ENCODE measurements at regions not wholly inside any gene's neighbourhood (a gene's known extent, or its start where the extent isn't known, plus 50 kb on each side); places are given as distances from the start of the nearest gene placed in this dataset.
"Not testable (repeated sequence)": the region's sequence is repeated elsewhere in the genome, so short reads cannot be mapped to it uniquely, and the experiment has no call there.

GRCh38 chr2:144812288-144812687 lies 292.4 kb upstream of the ZEB2 start:
- DNase-seq (no peak), ATAC-seq (no peak)
- no peaks in the 10 kb centered on the region for H3K27me3 Mint-ChIP-seq (ENCODE audit: low read depth)
- no peak overlapping the region for H3K4me3 Mint-ChIP-seq
- H3K4me1 Mint-ChIP-seq (ENCODE audit: low read depth), result no peaks in the 10 kb centered on the region
- H3K9me3 Mint-ChIP-seq, result no peaks in the 10 kb centered on the region
- no peaks in the 10 kb centered on the region for H3K36me3 Mint-ChIP-seq (ENCODE audit: insufficient read depth)

GRCh38 chr2:144801766-144802165 lies 281.8 kb upstream of the ZEB2 start:
- no peaks in the 10 kb centered on the region for H3K36me3 Mint-ChIP-seq (ENCODE audit: insufficient read depth)
- no peaks in the 10 kb centered on the region for H3K9me3 Mint-ChIP-seq
- H3K4me3 Mint-ChIP-seq, result no peak overlapping the region
- DNase-seq (no peak), ATAC-seq (no peak)
- H3K4me1 Mint-ChIP-seq (ENCODE audit: low read depth), result no peaks in the 10 kb centered on the region
- no peaks in the 10 kb centered on the region for H3K27me3 Mint-ChIP-seq (ENCODE audit: low read depth)

GRCh38 chr2:144801325-144801724 lies 281.4 kb upstream of the ZEB2 start:
- no peaks in the 10 kb centered on the region for H3K4me1 Mint-ChIP-seq (ENCODE audit: low read depth)
- no peaks in the 10 kb centered on the region for H3K36me3 Mint-ChIP-seq (ENCODE audit: insufficient read depth)
- no peak overlapping the region for H3K4me3 Mint-ChIP-seq

GRCh38 chr2:144798989-144799388 lies 279.1 kb upstream of the ZEB2 start:
- Mint-ChIP-seq H3K27me3 (ENCODE audit: low read depth) (no peaks in the 10 kb centered on the region), H3K36me3 (ENCODE audit: insufficient read depth) (no peaks in the 10 kb centered on the region), H3K4me3 (no peak overlapping the region), H3K4me1 (ENCODE audit: low read depth) (no peaks in the 10 kb centered on the region), H3K9me3 (no peaks in the 10 kb centered on the region)
- no peak for ATAC-seq
- no peak for DNase-seq

More at GRCh38 chr2:144801325-144801724, 281.4 kb upstream of the ZEB2 start:
- no peak for DNase-seq
- no peaks in the 10 kb centered on the region for H3K27me3 Mint-ChIP-seq (ENCODE audit: low read depth)
- ATAC-seq, result no peak
- no peaks in the 10 kb centered on the region for H3K9me3 Mint-ChIP-seq

GRCh38 chr2:144798034-144798433 lies 278.1 kb upstream of the ZEB2 start:
- H3K4me1 Mint-ChIP-seq (ENCODE audit: low read depth), result no peaks in the 10 kb centered on the region
- DNase-seq (no peak), ATAC-seq (no peak)
- H3K36me3 Mint-ChIP-seq (ENCODE audit: insufficient read depth), result no peaks in the 10 kb centered on the region
- H3K27me3 Mint-ChIP-seq (ENCODE audit: low read depth), result no peaks in the 10 kb centered on the region
- H3K4me3 Mint-ChIP-seq, result no peak overlapping the region
- no peaks in the 10 kb centered on the region for H3K9me3 Mint-ChIP-seq

- DNase-seq (no peak), ATAC-seq (no peak)
- H3K4me3 Mint-ChIP-seq, result no peak overlapping the region
- no peaks in the 10 kb centered on the region for H3K4me1 Mint-ChIP-seq (ENCODE audit: low read depth)
- H3K36me3 Mint-ChIP-seq (ENCODE audit: insufficient read depth), result no peaks in the 10 kb centered on the region
- no peaks in the 10 kb centered on the region for H3K9me3 Mint-ChIP-seq
- H3K27me3 Mint-ChIP-seq (ENCODE audit: low read depth), result no peaks in the 10 kb centered on the region
Observed at GRCh38 chr2:144796936-144797335, 277.0 kb upstream of the ZEB2 start.

- ATAC-seq (no peak), DNase-seq (no peak)
- H3K9me3 Mint-ChIP-seq, result no peaks in the 10 kb centered on the region
- no peak overlapping the region for H3K4me3 Mint-ChIP-seq
- no peaks in the 10 kb centered on the region for H3K4me1 Mint-ChIP-seq (ENCODE audit: low read depth)
- no peaks in the 10 kb centered on the region for H3K27me3 Mint-ChIP-seq (ENCODE audit: low read depth)
- H3K36me3 Mint-ChIP-seq (ENCODE audit: insufficient read depth), result no peaks in the 10 kb centered on the region
Observed at GRCh38 chr2:144796164-144796563, 276.2 kb upstream of the ZEB2 start.

GRCh38 chr2:144785253-144785652 lies 265.3 kb upstream of the ZEB2 start:
- Mint-ChIP-seq H3K4me3 (no peak overlapping the region), H3K27me3 (ENCODE audit: low read depth) (peaks cover 11% of the 10 kb centered on the region)

GRCh38 chr2:144780983-144781382 lies 261.1 kb upstream of the ZEB2 start:
- peaks cover 5% of the 10 kb centered on the region for H3K27me3 Mint-ChIP-seq (ENCODE audit: low read depth)
- no peaks in the 10 kb centered on the region for H3K9me3 Mint-ChIP-seq
- no peaks in the 10 kb centered on the region for H3K4me1 Mint-ChIP-seq (ENCODE audit: low read depth)
- no peak for ATAC-seq
- no peak overlapping the region for H3K4me3 Mint-ChIP-seq
- H3K36me3 Mint-ChIP-seq (ENCODE audit: insufficient read depth), result no peaks in the 10 kb centered on the region
- DNase-seq, result no peak

More at GRCh38 chr2:144785253-144785652, 265.3 kb upstream of the ZEB2 start:
- ATAC-seq (no peak), DNase-seq (no peak)
- Mint-ChIP-seq H3K9me3 (peaks cover 6% of the 10 kb centered on the region), H3K36me3 (ENCODE audit: insufficient read depth) (no peaks in the 10 kb centered on the region), H3K4me1 (ENCODE audit: low read depth) (no peaks in the 10 kb centered on the region)

- no peaks in the 10 kb centered on the region for H3K36me3 Mint-ChIP-seq (ENCODE audit: insufficient read depth)
- H3K4me3 Mint-ChIP-seq, result no peak overlapping the region
- no peaks in the 10 kb centered on the region for H3K4me1 Mint-ChIP-seq (ENCODE audit: low read depth)
- DNase-seq (no peak), ATAC-seq (no peak)
- peaks cover 3% of the 10 kb centered on the region for H3K27me3 Mint-ChIP-seq (ENCODE audit: low read depth)
- H3K9me3 Mint-ChIP-seq, result no peaks in the 10 kb centered on the region
Observed at GRCh38 chr2:144776766-144777165, 256.8 kb upstream of the ZEB2 start.

GRCh38 chr2:144774809-144775208 lies 254.9 kb upstream of the ZEB2 start:
- peaks cover 3% of the 10 kb centered on the region for H3K27me3 Mint-ChIP-seq (ENCODE audit: low read depth)
- no peak overlapping the region for H3K4me3 Mint-ChIP-seq
- no peaks in the 10 kb centered on the region for H3K4me1 Mint-ChIP-seq (ENCODE audit: low read depth)
- no peak for ATAC-seq
- DNase-seq, result no peak
- H3K36me3 Mint-ChIP-seq (ENCODE audit: insufficient read depth), result no peaks in the 10 kb centered on the region
- no peaks in the 10 kb centered on the region for H3K9me3 Mint-ChIP-seq

GRCh38 chr2:144771348-144771747 lies 251.4 kb upstream of the ZEB2 start:
- Mint-ChIP-seq H3K9me3 (no peaks in the 10 kb centered on the region), H3K4me3 (no peak overlapping the region), H3K4me1 (ENCODE audit: low read depth) (no peaks in the 10 kb centered on the region), H3K27me3 (ENCODE audit: low read depth) (peaks cover 3% of the 10 kb centered on the region), H3K36me3 (ENCODE audit: insufficient read depth) (no peaks in the 10 kb centered on the region)
- no peak for ATAC-seq
- DNase-seq, result no peak

GRCh38 chr2:144770616-144771230 lies 250.8 kb upstream of the ZEB2 start:
- Mint-ChIP-seq H3K36me3 (ENCODE audit: insufficient read depth) (no peaks in the 10 kb centered on the region), H3K4me3 (no peak overlapping the region), H3K27me3 (ENCODE audit: low read depth) (no peaks in the 10 kb centered on the region), H3K9me3 (no peaks in the 10 kb centered on the region), H3K4me1 (ENCODE audit: low read depth) (no peaks in the 10 kb centered on the region)
- ATAC-seq (no peak), DNase-seq (no peak)

- not testable (repeated sequence) for H3K36me3 Mint-ChIP-seq (ENCODE audit: insufficient read depth); DNase-seq; H3K27me3 Mint-ChIP-seq (ENCODE audit: low read depth)
Observed at GRCh38 chr2:144760939-144761338, 241.0 kb upstream of the ZEB2 start.

GRCh38 chr2:144759746-144760145 lies 239.8 kb upstream of the ZEB2 start:
- no peaks in the 10 kb centered on the region for H3K4me1 Mint-ChIP-seq (ENCODE audit: low read depth)
- H3K4me3 Mint-ChIP-seq, result no peak overlapping the region
- DNase-seq, result no peak
- peaks cover 3% of the 10 kb centered on the region for H3K27me3 Mint-ChIP-seq (ENCODE audit: low read depth)
- no peaks in the 10 kb centered on the region for H3K36me3 Mint-ChIP-seq (ENCODE audit: insufficient read depth)
- no peak for ATAC-seq
- H3K9me3 Mint-ChIP-seq, result peaks cover 4% of the 10 kb centered on the region

More at GRCh38 chr2:144760939-144761338, 241.0 kb upstream of the ZEB2 start:
- not testable (repeated sequence) for ATAC-seq; H3K4me1 Mint-ChIP-seq (ENCODE audit: low read depth); H3K9me3 Mint-ChIP-seq; H3K4me3 Mint-ChIP-seq

GRCh38 chr2:144758196-144758595 lies 238.3 kb upstream of the ZEB2 start:
- H3K4me1 Mint-ChIP-seq (ENCODE audit: low read depth); DNase-seq; H3K9me3 Mint-ChIP-seq; ATAC-seq; H3K36me3 Mint-ChIP-seq (ENCODE audit: insufficient read depth); H3K27me3 Mint-ChIP-seq (ENCODE audit: low read depth); H3K4me3 Mint-ChIP-seq: not testable (repeated sequence)
